GM19397 (cell line): ENCODE measurements at regions not wholly inside any gene's neighbourhood (a gene's known extent, or its start where the extent isn't known, plus 50 kb on each side); places are given as distances from the start of the nearest gene placed in this dataset.
"Not testable (repeated sequence)": the region's sequence is repeated elsewhere in the genome, so short reads cannot be mapped to it uniquely, and the experiment has no call there.

Source experiments
- ATAC-seq: cut with Tn5 transposase; IDR thresholded peaks from one replicate; pipeline ENCODE4 v1.9.1; 2021; ENCODE audit warnings: mild to moderate bottlenecking, moderate library complexity; ENCODE audit not compliant: unreplicated experiment

DNA sequence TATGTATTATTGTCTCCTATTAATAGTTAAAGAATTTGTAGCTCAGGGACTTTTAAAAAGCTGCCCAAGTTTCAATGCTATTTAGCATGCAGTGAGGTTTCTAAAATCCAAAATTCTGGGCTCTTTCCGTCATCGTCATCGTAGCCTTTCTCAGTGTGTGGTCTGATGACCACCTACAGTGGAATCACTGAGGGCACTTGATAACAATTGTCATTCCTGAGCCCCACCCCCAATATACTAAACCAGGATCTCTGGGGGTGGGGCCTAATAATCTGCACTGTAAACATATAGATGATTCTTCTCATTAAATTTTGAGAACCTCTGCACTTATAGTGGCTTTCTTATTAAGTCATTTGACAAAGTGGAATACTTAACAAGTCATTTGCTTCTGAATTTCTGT is 674.8 kb downstream of the PLPP3 start:
- ATAC-seq, result no peak

- no peak for ATAC-seq
These were observed 681.2 kb downstream of the PLPP3 start for GRCh38 chr1:55898181-55898580.

DNA sequence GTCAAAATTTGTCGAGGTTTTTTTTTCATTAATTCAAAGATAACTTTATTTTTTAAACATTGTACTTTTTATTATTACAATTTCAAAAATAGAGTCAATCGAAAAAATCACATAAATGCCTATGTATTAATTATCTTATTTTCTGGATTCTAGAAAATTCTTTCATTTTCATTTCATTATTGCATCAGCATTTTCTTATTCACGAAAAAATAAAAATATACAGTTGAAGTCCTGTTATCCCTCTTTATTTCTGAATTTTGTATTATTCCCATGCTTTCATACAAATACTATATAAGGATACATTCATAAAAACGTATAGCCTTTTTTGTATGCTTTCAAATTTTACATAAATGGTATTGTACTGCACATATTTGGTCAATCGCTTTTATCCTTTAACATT is 681.0 kb upstream of the USP24 start:
- no peak for ATAC-seq

DNA sequence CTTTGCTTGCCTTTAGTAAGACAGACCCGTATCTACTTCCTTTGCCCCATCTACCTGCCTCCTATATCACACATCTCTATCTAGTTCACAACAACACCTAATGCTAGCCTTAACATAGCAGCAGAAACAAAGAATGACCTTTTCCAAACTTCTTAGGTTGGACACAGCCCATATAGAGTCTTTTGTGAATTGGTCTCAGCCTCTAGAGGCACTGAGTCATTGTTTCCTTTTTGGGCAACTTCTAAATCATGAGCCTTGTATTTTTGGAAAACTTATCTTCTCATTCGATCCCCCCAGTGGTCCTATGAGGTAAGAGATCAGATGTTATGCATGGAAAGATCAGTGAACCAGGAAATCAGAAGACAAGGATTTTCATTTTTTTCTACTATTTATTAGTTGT is 679.4 kb upstream of the USP24 start:
- no peak for ATAC-seq

DNA sequence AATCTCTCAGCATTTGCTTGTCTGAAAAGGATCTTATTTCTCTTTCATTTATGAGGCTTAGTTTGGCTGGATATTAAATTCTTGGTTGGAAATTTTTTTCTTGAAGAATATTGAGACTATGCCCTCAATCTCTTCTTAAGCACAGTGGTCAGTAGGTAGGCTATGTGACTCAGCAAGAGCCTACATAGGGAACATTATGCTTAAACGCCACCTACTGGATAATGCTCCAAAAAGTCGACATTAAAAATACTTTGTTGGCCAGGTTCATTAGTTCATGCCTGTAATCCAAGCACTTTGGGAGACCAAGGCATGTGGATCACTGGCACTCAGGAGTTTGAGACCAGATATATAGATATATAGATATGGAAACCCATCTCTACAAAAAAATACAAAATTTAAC is 678.0 kb upstream of the USP24 start:
- no peak for ATAC-seq

DNA sequence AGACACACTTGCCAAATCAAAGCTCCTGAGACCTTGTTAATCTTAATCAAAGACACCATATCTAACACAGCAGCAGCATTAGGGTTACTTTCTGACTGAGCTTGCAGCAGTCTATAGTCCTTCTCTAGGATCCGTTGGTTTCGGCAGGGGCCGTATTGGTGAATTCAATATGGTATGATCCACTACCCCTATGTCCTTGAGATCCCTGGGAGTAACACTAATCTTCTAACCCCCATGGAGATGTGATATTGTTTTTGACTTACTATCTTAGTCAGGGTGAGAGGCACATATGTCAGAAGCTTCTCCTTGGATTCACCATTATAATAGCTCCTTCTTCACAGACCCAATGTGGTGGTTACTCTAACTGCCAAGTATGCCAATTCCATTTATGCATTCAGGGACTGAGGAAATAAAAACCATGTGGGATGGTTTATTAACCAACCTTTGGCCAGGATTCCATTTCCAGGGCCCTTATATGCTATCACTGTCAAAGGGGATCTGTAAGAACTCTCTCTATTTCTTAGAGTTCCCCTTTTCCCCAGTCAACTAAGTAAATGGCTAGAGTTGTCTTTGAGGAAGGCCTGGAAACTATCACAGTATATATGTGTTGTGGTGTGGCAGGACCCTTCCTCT is 673.6 kb upstream of the USP24 start:
- ATAC-seq, result no peak

GRCh38 chr1:55886856-55887712 is 671.9 kb upstream of the USP24 start:
- ATAC-seq, result no peak

DNA sequence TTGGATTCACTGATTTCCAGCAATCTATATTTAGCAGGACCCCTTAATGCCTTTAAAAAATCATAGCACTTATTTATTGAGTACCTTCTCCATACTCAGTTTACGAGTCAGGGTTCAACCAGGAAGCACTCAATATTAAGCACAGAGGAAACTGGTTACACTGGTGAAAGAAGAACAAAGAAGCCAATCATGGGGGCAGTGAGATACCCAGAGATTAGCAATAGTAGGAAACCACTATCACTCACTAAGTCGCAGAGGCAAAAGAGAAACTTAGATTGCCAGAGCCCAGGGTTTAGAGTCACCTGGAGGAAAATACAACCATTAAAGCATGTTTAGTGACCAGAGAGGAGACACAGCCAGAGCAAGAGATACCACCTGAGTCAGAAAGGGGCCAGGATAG is 670.5 kb upstream of the USP24 start:
- ATAC-seq, result no peak

DNA sequence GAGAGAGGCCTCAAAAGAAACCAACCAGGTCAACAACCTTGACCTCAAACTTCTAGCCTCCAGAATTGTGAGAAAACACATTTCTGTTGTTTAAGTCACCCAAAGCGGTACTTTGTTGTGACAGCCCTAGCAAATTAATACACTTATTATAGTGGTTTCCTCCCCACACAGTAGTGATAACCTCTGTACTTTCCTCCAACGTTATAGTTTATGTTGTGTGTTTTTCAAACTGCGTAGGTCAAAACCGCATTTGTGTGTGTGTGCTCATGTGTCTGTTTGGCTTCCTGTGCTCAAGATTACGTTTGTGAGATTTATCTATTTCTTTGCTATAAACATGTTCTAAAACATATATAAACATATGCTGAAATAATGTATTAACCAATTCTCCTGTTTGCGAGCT is 667.8 kb upstream of the USP24 start:
- ATAC-seq, result no peak

GRCh38 chr1:55879346-55879745 is 664.2 kb upstream of the USP24 start:
- no peak for ATAC-seq

DNA sequence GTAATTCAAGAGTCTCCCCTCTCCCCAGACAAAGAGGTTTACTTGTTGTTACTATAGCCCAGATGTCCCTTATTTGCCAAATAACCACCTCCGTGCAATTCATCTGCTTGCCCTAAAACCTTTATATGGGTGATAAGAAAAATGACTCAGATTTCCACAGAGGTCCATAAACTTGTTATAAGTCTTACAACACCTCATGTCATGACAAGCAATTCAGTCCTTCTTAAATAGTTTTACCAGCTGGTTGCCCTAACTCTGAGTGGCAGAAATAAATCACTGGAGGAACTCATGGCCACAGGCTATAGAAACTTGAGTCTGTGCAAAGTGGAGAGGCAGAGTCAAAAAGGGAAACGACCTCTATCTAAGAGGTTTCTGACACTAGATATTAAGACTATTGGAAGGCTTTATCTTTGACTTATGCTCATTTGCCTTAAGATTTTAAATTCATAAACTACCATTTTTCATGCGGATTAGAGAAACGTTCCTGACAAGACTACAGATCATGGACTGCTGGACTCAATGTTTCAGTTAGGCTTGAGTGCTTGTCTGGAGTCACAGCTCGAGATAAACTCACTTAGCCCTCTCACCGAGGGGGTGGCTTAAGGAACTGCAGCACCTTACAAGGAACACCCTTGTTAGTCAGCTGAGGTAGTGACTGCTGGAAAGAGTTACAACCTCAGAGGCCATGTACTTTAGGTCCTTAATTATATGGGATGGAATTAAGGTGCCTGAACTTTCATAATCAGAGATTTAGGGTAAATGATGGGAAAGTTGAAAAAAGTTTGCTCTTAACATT is 662.5 kb upstream of the USP24 start:
- ATAC-seq, result no peak

- no peak for ATAC-seq
These were observed 661.3 kb upstream of the USP24 start for GRCh38 chr1:55876276-55877060.

DNA sequence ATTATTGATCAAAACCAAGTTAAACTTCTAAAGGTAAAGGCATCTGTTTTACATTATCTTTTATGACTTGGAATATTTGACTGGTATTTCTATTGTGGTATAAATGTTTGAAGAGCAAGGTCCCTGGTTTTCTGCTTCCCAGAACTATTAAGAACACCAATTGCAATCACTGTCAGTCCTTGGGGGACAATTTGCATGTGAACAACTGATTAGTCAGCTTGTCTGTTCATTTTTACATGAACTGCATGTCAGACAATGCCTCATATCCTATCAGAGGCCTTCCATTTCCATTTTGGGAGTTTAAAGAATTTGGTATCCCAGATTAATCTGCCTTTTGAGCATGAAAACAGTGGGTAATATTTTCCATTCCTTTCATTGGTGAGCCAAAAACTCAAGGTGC is 654.9 kb upstream of the USP24 start:
- ATAC-seq, result no peak

- ATAC-seq, result no peak
These were observed 653.9 kb upstream of the USP24 start for GRCh38 chr1:55869065-55869464.

- ATAC-seq, result no peak
These were observed 652.9 kb upstream of the USP24 start for GRCh38 chr1:55868026-55868425.

DNA sequence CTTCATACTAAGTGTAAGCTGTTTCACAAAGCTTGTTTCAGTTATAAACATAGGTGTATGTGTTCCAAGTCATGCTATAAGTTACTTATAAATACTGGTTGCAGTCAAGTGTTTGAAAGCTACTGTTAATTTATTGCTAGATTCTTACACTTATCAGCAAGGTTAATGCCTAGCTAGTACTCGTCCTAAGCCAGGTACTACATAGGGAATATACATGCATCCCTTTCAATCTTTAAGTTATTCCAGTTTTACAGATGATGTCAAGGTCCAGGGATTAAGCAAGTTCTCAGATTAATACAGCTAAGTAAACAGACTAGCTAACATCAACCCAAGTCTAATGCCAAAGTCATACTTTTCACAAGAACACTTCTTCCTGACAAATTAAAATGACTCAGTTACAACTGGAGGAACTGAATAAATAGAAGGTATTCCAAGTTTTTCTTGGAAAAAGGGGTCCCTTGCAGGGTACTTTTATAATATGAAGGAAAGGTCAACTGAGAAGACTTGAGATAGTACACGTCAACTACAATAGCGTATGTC is 652.2 kb upstream of the USP24 start:
- ATAC-seq, result no peak

DNA sequence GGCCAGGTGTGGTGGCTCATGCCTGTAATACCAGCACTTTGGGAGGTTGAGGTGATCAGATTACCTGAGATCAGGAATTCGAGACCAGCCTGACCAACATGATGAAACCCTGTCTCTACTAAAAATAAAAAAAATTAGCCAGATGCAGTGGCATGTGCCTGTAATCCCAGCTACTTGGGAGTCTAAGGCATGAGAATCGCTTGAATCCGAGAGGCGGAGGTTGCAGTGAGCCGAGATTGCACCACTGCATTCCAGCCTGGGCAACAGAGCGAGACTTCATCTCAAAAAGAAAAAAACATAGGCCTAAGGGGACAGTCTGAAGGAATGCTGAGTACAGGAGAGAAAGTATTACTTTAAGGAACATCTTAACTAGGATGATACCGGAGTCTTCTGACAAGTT is 650.6 kb upstream of the USP24 start:
- ATAC-seq, result not testable (repeated sequence)

DNA sequence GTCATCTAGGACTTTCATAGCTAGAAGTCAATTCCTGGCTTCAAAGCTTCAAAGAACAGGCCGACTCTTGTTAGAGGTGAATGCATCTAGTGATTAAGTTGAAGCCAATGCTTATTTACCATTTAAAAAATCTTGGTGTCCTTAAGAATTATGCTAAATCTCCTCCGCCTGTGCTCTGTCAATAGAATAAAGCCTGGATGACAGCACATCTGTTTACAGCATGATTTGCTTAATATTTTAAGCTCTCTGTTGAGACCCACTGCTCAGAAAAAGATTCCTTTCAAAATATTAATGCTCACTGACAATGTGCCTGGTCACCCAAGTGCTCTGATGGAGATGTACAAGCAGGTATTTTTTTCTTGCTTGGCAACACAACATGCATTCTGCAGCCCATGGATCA is 649.1 kb upstream of the USP24 start:
- ATAC-seq, result no peak

DNA sequence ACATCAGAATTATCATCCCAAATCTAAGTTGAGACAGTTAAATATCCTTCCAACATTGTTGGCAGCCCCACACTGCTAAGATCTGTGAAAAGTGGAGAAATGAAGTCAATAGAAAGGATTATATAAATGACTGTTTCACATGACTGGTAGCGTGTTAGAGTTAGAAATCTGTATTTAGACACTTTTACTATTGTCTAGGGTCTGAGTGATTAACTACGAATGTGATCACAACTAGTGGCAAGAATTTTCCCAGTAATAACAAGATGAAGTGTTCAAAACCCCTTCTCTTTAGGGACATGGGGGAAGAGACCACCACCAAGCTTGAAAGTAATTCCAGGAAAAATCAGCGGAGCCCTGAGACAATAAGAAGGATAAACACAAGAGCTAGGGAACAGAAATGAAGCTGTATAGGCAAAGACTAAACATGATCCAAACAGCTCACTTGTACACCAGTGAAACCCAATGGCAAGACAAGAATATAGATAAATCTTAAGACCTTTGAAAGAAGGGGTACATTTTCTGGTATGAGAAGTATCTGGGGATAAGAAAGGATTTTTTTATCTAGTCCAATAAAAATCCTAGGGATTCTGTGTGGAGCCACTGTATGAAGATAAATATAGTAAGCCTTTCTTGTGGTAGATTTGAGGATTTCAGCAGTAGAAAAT is 646.6 kb upstream of the USP24 start:
- ATAC-seq, result no peak

DNA sequence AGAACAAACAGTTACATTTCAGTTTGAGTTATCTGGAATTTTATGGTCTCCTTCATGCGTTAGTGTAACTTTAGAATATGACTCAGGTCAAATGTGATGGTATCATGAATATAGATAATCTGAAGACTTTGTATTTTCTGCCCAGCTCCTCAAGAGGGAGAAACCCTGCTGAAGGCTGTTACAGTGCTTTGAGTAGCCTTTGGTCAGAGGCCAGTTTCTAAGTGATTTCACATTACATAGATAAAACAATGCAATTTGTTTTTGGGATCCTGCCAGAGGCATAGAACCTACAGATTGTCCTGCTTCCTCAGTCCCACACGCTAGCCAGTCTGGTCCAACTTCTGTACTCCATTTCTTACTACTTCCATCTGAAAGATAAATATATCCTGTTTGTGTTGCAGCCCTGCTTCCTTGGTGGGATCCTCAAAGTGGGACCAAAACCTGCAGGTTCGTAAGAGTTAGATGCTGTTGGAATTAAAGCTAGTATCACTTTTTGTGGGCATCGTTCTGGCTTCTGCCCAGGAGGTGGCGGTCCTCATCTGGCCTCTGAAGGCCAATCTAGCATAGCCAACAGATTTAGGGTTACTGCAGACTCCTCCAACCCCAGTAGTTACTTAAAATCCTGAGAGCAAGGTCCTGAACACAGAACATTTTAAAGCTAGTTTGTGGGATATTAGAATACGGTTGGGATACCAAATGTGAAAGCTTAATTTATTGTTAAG is 645.8 kb upstream of the USP24 start:
- no peak for ATAC-seq
